ENCODE measurements at regions not wholly inside any gene's neighbourhood (a gene's known extent, or its start where the extent isn't known, plus 50 kb on each side); places are given as distances from the start of the nearest gene placed in this dataset.
"Not testable (repeated sequence)": the region's sequence is repeated elsewhere in the genome, so short reads cannot be mapped to it uniquely, and the experiment has no call there.

DNA sequence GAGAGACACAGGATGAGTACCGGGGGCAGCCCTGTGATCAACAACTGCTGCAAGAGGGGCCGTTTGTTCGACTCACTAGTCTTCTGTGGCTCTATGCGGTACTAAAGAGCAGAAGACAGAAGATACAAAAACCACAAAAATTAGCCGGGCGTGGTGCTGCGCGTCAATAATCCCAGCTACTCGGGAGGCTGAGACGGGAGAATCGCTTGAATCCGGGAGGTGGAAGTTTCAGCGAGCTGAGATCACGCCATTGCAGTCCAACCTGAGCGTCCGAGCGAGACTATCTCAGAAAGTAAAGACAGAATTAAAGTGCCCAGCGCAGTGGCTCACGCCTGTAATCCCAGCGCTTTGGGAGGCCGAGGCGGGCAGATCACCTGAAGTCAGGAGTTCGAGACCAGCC is 71.0 kb upstream of the RNU2-1 start:
- H3K9ac ChIP-seq (ENCODE audit: low read length): not testable (repeated sequence)

DNA sequence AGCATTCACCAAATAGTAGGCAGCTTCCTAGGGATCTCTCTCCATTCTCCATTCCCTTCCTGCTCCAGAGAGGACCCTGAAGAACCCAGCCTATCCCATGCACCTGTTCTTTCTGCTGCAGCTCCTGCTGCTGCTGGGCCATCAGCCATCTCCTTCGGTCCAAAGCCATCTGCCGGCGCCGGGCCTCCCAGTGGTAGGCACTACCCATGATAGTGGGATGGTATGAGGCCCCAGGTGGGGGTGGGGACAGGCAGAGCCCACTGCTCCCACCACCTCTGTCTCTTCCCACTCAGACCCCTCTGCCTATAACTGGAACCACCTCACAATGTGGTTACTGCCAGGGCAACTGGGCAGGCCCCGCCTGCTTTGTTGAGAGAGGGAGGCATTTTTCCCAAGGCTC is 69.3 kb upstream of the RNU2-1 start:
- not testable (repeated sequence) for H2BK5ac ChIP-seq (ENCODE audit: low read depth, low read length, poor library complexity); H2AFZ ChIP-seq (ENCODE audit: insufficient read depth, low read length, poor library complexity); H3K79me1 ChIP-seq (ENCODE audit: low read length); H4K12ac ChIP-seq (ENCODE audit: low read depth, low read length); H3K4ac ChIP-seq (ENCODE audit: low read depth, low read length); H3K4me1 ChIP-seq (ENCODE audit: control insufficient read depth in 1 of 2, insufficient read depth in 2 of 2, low read length in 2 of 2); H3K27ac ChIP-seq (ENCODE audit: low read depth, low read length); H4K91ac ChIP-seq (ENCODE audit: low read depth, low read length); H3K14ac ChIP-seq (ENCODE audit: low read length); H3K79me2 ChIP-seq (ENCODE audit: control insufficient read depth, insufficient read depth, low read length, poor library complexity); H3K36me3 ChIP-seq (ENCODE audit: control insufficient read depth in 1 of 2, insufficient read depth in 2 of 2, low read length in 2 of 2); H3K27me3 ChIP-seq (ENCODE audit: insufficient read depth, low read length); H3K18ac ChIP-seq (ENCODE audit: low read length); DNase-seq; H3K9ac ChIP-seq (ENCODE audit: low read length); H4K8ac ChIP-seq (ENCODE audit: low read depth, low read length); H2BK120ac ChIP-seq (ENCODE audit: insufficient read depth, low read length, poor library complexity); H3K23ac ChIP-seq (ENCODE audit: low read length); H3K4me2 ChIP-seq (ENCODE audit: low read length); H3K4me3 ChIP-seq (ENCODE audit: low read depth, low read length); H2BK12ac ChIP-seq (ENCODE audit: low read length); H2AK5ac ChIP-seq (ENCODE audit: low read length); H3K9me3 ChIP-seq (ENCODE audit: insufficient read depth, low read depth, low read length)
- no CpG with 5 or more reads among the region's 5 CpGs for WGBS (ENCODE audit: extremely low coverage, insufficient coverage, insufficient read length)

More for the DNA sequence above, 71.0 kb upstream of the RNU2-1 start:
- H2AK5ac ChIP-seq (ENCODE audit: low read length); H4K12ac ChIP-seq (ENCODE audit: low read depth, low read length); DNase-seq; H3K4me1 ChIP-seq (ENCODE audit: control insufficient read depth in 1 of 2, insufficient read depth in 2 of 2, low read length in 2 of 2); H4K91ac ChIP-seq (ENCODE audit: low read depth, low read length); H2BK12ac ChIP-seq (ENCODE audit: low read length); H2AFZ ChIP-seq (ENCODE audit: insufficient read depth, low read length, poor library complexity); H3K27me3 ChIP-seq (ENCODE audit: insufficient read depth, low read length); H3K4ac ChIP-seq (ENCODE audit: low read depth, low read length); H3K36me3 ChIP-seq (ENCODE audit: control insufficient read depth in 1 of 2, insufficient read depth in 2 of 2, low read length in 2 of 2); H3K14ac ChIP-seq (ENCODE audit: low read length); H4K8ac ChIP-seq (ENCODE audit: low read depth, low read length); H3K79me1 ChIP-seq (ENCODE audit: low read length); H2BK120ac ChIP-seq (ENCODE audit: insufficient read depth, low read length, poor library complexity); H3K4me3 ChIP-seq (ENCODE audit: low read depth, low read length); H3K23ac ChIP-seq (ENCODE audit: low read length); H3K27ac ChIP-seq (ENCODE audit: low read depth, low read length); H3K79me2 ChIP-seq (ENCODE audit: control insufficient read depth, insufficient read depth, low read length, poor library complexity); H3K18ac ChIP-seq (ENCODE audit: low read length); H3K4me2 ChIP-seq (ENCODE audit: low read length); H2BK5ac ChIP-seq (ENCODE audit: low read depth, low read length, poor library complexity); H3K9me3 ChIP-seq (ENCODE audit: insufficient read depth, low read depth, low read length): not testable (repeated sequence)
- WGBS (ENCODE audit: extremely low coverage, insufficient coverage, insufficient read length): no CpG with 5 or more reads among the region's 23 CpGs

DNA sequence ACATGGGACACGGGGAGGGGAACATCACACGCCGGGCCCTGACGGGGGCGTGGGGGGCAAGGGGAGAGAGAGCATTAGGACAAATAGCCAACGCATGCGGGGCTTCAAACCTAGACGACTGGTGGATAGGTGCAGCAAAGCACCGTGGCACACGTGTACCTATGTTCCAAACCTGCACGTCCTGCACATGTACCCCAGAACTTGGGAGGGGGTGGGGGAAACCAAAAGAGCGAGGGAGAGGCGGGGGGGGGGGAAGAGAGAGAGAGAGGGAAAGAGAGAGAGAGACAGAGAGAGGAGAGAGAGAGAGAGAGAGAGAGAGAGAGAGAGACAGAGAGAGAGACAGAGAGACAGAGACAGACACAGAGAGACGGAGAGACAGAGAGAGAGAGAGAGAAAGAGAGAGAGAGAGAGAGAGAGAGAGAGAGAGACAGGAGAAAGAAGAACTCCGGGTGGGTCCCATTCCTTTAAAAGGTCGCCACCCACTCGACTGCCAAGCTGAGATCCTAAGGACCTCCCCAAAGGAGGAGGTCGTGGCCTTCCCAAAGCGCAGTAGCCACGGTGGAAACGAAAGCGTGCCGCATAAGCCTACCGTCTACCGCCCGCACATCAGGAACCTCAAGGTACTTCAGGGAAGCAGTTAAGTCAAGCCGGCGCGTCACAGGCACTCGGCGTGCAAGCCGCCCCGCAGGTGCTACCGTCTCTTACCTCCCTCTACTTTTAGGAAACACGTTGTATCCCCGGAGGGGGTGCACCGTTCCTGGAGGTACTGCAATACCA is 65.7 kb upstream of the RNU2-1 start:
- not testable (repeated sequence) for H3K4ac ChIP-seq (ENCODE audit: low read depth, low read length); H3K4me1 ChIP-seq (ENCODE audit: control insufficient read depth in 1 of 2, insufficient read depth in 2 of 2, low read length in 2 of 2)
- WGBS (ENCODE audit: extremely low coverage, insufficient coverage, insufficient read length): no CpG with 5 or more reads among the region's 37 CpGs

DNA sequence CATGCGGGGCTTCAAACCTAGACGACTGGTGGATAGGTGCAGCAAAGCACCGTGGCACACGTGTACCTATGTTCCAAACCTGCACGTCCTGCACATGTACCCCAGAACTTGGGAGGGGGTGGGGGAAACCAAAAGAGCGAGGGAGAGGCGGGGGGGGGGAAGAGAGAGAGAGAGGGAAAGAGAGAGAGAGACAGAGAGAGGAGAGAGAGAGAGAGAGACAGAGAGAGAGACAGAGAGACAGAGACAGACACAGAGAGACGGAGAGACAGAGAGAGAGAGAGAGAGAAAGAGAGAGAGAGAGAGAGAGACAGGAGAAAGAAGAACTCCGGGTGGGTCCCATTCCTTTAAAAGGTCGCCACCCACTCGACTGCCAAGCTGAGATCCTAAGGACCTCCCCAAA is 55.9 kb upstream of the RNU2-1 start:
- H3K4me2 ChIP-seq (ENCODE audit: low read length); H3K79me2 ChIP-seq (ENCODE audit: control insufficient read depth, insufficient read depth, low read length, poor library complexity); H4K8ac ChIP-seq (ENCODE audit: low read depth, low read length); DNase-seq; H3K79me1 ChIP-seq (ENCODE audit: low read length); H4K12ac ChIP-seq (ENCODE audit: low read depth, low read length); H3K36me3 ChIP-seq (ENCODE audit: control insufficient read depth in 1 of 2, insufficient read depth in 2 of 2, low read length in 2 of 2); H4K91ac ChIP-seq (ENCODE audit: low read depth, low read length); H3K4me1 ChIP-seq (ENCODE audit: control insufficient read depth in 1 of 2, insufficient read depth in 2 of 2, low read length in 2 of 2); H3K18ac ChIP-seq (ENCODE audit: low read length); H2AK5ac ChIP-seq (ENCODE audit: low read length); H3K4me3 ChIP-seq (ENCODE audit: low read depth, low read length); H2BK12ac ChIP-seq (ENCODE audit: low read length); H3K9me3 ChIP-seq (ENCODE audit: insufficient read depth, low read depth, low read length); H2AFZ ChIP-seq (ENCODE audit: insufficient read depth, low read length, poor library complexity); H3K27ac ChIP-seq (ENCODE audit: low read depth, low read length); H2BK120ac ChIP-seq (ENCODE audit: insufficient read depth, low read length, poor library complexity); H3K14ac ChIP-seq (ENCODE audit: low read length); H2BK5ac ChIP-seq (ENCODE audit: low read depth, low read length, poor library complexity); H3K23ac ChIP-seq (ENCODE audit: low read length); H3K27me3 ChIP-seq (ENCODE audit: insufficient read depth, low read length); H3K4ac ChIP-seq (ENCODE audit: low read depth, low read length); H3K9ac ChIP-seq (ENCODE audit: low read length): not testable (repeated sequence)
- no CpG with 5 or more reads among the region's 11 CpGs for WGBS (ENCODE audit: extremely low coverage, insufficient coverage, insufficient read length)

More for the DNA sequence above, 65.7 kb upstream of the RNU2-1 start:
- not testable (repeated sequence) for H3K36me3 ChIP-seq (ENCODE audit: control insufficient read depth in 1 of 2, insufficient read depth in 2 of 2, low read length in 2 of 2); H3K27ac ChIP-seq (ENCODE audit: low read depth, low read length); H2BK12ac ChIP-seq (ENCODE audit: low read length); H4K12ac ChIP-seq (ENCODE audit: low read depth, low read length); H3K9me3 ChIP-seq (ENCODE audit: insufficient read depth, low read depth, low read length); H3K14ac ChIP-seq (ENCODE audit: low read length); H3K27me3 ChIP-seq (ENCODE audit: insufficient read depth, low read length); H3K9ac ChIP-seq (ENCODE audit: low read length); H3K79me2 ChIP-seq (ENCODE audit: control insufficient read depth, insufficient read depth, low read length, poor library complexity); H3K79me1 ChIP-seq (ENCODE audit: low read length); H4K91ac ChIP-seq (ENCODE audit: low read depth, low read length); DNase-seq; H2BK5ac ChIP-seq (ENCODE audit: low read depth, low read length, poor library complexity); H3K4me3 ChIP-seq (ENCODE audit: low read depth, low read length); H3K18ac ChIP-seq (ENCODE audit: low read length); H2BK120ac ChIP-seq (ENCODE audit: insufficient read depth, low read length, poor library complexity); H2AFZ ChIP-seq (ENCODE audit: insufficient read depth, low read length, poor library complexity); H2AK5ac ChIP-seq (ENCODE audit: low read length); H4K8ac ChIP-seq (ENCODE audit: low read depth, low read length); H3K4me2 ChIP-seq (ENCODE audit: low read length); H3K23ac ChIP-seq (ENCODE audit: low read length)
